Stimulated activated CD4-positive, alpha-beta T cell treated with anti-CD3 and anti-CD28 coated beads, Interleukin-4, amount 100 ng/mL, for 48 hours (primary cell): ENCODE measurements at regions not wholly inside any gene's neighbourhood (a gene's known extent, or its start where the extent isn't known, plus 50 kb on each side); places are given as distances from the start of the nearest gene placed in this dataset.
"Not testable (repeated sequence)": the region's sequence is repeated elsewhere in the genome, so short reads cannot be mapped to it uniquely, and the experiment has no call there.

Experiments
- DNase-seq, 2 donors: peaks; one replicate each; pipeline ENCODE4 v3.0.0-alpha.2; 2020; ENCODE audit warnings: low read depth in 2 of 2

DNA sequence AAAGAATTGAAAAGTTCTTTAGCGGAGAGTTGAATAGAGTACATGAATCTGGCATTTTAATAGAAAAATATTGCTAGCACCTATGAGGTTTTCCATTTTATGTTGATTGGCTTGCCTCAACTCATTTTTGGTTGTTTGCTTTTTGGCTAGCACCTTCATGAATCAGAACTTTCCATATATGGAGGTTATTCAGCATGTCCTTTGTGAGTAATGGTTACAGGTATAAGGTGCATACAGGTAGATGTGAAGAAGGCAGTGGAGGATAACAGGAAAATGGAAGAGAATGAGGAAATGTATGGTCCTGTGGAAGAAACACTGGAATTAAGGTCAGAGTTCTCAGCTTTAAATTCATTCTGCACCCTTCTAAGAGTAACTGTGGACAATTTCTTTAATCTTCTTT lies 98.1 kb upstream of the GBE1 start:
- DNase-seq = no peak

DNA sequence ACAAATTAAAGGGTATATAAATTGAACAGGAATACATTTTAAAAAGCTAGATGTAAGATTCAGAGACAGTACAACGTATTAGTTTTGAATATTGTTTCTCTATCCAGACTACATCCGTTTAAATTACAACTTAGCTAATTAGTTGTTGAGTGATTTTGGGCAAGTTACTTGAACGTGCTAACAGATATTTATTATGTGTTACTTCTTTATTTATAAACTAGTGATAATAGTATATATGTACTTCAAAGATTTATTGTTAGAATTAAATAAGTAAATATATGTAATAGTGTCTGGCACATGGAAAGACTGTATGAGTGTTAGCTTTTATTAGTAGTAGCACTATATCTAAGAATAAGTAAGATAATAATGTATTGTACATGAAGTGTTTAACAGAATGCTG lies 92.0 kb upstream of the GBE1 start:
- no peak for DNase-seq

DNA sequence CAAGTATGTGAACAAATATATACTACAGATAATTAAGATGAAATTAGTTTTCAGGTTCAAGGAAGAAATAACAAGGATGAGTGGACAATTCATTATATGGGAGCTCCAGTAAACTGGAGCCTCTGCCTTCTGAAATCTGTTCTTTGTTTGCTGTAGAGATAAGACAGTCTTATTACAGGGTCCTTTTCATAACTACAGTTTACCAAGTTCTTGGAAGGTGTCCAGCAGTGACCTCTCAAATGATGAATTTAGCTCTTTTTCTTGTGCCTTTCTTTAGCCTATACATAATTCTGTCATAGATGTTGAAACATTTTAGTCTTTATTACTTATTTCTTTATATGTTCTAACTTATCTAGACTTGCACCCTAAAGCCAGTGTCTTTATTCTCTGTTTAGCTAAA lies 89.7 kb upstream of the GBE1 start:
- no peak for DNase-seq

DNA sequence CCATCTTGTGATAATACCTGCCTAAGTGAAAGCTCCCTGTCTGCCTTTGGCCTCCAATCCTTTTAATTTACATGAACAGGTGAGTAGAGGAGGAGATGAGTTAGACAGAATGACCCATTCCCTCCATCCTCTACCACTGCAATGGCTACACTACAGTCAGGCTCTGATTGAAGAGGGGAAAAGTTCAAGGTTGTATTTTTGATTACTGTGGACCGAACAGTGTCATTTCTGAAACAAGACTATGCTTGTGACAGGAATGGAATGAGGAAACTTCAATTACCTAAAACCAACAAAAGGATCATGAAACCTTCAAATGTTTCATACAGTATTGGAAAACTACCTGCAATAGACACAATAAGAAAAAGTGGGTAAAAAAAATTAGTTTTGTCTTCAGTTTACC lies 85.5 kb upstream of the GBE1 start:
- DNase-seq = no peak

DNA sequence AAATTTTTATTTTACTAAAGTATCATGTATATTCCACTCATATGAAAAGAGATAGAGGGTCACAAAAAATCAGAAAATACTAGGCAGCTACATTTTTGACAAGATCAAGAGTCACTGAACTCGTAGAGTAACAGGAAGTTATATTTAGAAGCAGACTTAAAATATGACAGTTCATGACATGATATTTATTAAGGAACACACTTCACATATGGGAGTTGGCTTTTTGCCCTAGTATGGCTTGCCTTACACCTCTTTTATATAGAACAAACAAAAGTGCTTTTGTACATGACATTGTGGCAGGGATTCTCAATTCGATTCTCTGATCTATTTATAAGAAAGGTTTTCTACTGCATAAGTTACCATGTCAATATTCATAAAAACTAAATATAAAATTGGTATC lies 80.1 kb upstream of the GBE1 start:
- DNase-seq = no peak

DNA sequence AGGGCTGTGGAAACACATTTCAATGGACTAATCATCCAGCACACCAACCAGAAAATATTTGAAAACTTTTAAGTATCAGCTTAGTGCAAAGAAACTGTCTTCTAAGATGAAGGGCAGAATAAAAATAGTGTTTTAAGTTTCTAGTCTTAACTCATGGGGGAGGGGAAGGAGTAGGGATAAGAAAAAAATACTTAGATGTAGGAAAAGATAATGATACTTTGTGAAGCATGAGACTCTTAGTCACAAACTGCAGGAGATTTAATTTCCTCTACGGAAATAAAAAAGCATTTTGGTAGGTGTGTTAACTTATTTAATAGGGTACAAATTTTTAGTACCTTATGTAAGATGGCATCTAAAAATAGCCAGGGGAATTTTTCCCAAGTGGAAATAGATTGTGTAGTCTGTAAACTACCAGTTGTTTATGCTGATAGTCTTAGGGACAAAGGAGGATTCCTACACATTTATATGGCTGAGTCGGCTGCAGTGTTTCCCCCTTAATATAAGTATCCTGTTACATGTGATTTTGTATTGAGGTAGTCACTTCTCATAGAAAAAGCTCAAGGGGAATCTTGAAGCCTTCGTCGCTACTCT lies 78.2 kb upstream of the GBE1 start:
- DNase-seq = no peak

DNA sequence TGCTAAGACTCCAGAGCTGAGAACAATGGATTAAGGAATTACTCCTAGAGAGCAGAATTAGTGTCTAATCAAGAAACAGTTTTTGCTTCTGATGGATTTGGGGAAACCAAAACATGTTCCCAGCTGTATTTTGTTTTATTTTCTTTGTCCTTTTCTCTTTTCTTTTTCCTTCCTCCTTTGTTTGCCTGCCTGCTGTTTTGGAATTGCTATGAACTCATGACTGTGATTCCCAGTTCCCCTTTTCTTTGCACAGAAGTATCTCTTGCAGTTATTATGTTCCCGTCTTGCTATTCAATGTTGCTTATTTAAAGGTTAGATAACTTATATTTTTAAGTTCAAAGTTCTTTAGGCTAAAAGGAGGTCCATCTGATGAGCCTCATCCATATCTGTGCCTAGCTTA lies 77.0 kb upstream of the GBE1 start:
- no peak for DNase-seq

DNA sequence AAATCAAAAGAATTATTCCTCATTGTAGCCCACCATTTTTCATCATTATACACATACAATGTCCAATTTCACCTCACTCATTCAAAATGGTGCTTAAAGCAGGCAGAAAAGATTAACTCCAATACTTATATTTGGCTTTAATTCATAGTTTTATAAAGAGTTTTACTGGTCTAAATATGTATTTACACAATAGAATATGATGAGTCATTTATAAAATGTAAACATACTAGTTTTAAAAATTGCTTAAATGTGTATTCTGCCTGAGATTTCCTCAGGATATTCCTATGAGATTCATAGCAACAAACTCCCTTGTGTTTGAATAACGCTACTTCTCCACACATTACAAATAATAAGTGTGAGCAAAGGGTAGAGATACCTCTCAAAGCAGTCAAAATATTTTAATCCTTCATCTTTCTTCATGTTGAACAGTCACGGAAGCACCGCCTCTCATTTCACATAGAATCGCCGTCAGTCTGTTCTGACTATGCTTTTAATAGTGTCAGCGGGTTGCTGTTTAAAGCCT lies 75.7 kb upstream of the GBE1 start:
- DNase-seq = no peak

DNA sequence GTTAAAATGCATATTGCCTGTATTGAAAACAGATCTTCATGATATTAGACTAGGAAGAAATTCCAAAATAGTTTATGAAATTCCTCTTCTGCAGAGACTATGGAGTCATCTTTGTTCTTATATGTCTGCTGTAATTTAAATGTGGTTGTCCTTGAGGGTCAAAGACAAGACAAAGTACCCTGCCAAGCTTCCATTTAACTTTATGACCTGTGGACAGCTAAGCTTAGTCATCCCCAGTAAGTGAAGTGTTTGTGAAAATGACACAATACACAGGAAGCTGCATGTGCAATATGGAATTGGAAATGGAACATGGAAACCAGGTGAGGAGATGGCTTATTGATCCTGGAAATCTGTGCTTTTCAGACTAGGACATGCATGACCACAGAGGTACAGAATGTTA lies 68.5 kb upstream of the GBE1 start:
- no peak for DNase-seq

DNA sequence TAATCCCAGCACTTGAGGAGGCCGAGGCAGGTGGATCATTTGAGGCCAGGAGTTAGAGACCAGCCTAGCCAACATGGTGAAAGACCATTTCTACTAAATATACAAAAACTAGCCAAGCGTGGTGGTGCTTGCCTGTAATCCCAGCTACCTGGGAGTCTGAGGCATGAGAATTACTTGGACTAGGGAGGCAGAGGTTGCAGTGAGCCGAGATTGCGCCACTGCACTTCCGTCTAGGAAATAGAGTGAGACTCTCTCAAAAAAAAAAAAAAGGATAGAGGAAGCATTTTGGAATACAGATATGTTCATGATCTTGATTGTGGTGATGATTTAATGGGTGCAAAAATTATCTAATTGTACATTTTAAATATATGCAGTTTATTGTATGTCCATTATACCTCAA lies 67.8 kb upstream of the GBE1 start:
- not testable (repeated sequence) for DNase-seq

DNA sequence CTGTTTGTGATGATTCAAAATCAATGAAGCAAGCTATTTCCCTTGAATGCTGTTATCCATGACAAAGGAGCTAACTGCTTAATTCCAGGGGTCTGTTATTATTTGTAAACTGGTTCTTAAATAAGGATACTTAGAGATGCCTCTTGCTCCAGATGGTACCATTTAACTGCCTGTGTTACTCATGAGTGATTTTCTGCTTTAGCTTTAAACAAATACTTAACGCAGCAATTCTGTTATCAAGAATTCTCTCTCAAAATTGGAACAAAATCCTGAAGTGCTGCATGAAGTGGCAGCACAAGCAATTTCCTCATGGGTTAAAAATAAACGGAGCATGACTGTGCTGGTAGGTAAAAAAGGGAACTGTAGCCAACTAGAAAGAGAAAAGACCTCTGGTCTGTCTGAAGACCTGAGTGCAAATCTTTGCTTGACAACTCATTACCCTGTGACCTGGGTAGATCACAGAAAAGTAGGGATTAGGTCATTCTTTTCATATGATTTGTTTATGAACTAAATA lies 62.5 kb upstream of the GBE1 start:
- no peak for DNase-seq

DNA sequence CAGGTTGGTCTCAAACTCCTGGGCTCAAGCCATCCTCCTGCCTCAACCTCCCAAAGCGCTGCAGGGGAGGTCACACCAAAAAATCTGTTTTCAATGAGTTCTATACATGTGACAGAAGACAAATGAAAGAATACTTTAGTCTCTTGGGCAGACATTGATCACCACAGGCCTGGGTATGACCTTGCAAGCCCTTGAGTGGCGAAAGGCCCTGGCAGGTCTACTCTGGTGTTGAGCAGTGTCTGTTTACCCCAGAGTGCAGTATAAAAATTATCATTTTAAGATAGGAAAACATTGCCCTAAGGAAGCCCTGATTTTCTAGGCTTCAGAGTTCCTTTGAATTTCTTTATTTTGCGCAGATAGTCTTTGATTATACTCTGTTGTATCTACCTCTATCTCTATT lies 61.6 kb upstream of the GBE1 start:
- no peak for DNase-seq

DNA sequence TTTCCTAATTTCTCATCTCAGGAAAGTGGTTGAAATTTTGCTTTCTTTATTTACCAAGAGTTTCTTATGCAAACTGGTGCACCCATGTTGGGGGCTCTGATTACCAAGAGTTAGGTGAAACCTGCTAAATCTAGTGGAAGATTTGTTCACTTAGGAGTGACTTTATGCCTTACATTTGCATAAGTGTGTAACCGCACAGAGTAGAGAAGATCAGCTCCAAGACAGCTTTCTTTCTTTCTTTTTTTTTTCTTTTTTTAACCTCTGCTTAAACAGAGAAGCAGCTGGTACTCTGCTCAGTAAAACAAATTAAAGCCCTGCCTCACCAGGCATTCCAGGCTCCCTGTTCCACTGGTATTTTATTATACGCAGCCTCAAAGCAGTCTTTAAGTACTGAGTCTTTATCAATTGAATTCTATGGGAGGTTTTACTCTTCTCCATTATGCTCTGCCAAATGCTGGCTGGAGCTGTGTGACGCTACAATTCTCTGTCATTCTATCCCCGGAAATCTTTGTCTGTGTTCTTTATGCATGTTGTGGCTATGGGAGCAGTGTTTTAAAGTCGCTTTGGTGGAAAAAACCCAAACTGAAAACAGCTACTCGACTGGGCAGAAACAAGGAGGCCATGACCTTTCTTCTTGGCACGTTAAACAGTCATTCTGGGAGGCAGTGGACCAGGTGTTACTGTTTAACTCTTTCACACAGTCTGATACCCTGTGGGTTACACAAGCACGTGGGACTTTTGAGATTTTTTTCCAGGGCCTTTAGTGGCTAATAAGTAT lies 55.2 kb upstream of the GBE1 start:
- DNase-seq = no peak

DNA sequence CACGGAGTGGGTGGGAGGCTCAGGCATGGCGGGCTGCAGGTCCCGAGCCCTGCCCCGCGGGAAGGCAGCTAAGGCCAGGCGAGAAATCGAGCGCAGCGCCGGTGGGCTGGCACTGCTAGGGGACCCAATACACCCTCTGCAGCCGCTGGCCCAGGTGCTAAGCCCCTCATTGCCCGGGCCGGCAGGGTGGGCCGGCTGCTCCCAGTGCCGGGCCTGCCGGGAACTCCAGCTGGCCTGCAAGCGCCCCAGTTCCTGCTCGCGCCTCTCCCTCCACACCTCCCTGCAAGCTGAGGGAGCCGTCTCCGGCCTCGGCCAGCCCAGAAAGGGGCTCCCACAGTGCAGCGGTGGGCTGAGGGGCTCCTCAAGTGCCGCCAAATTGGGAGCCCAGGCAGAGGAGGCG lies 50.7 kb upstream of the GBE1 start:
- DNase-seq = not testable (repeated sequence)
